BJ (cell line): ENCODE measurements at regions not wholly inside any gene's neighbourhood (a gene's known extent, or its start where the extent isn't known, plus 50 kb on each side); places are given as distances from the start of the nearest gene placed in this dataset.

Source experiments
- CTCF ChIA-PET: fragments of 350-600 bp; formaldehyde crosslinking; extraction: SDS; loops from one replicate; lab custom pipeline; 2021; ENCODE audit warnings: antibody characterized with exemption, inconsistent platforms; lab: Yijun Ruan, JAX
- POLR2A ChIA-PET: fragments of 300-600 bp; sonication (Branson Sonifier 250); formaldehyde crosslinking; extraction: SDS; loops from one replicate; lab custom pipeline; 2021; ENCODE audit warnings: antibody characterized with exemption; lab: Charles Lee
- DNase-seq: peaks from one replicate; pipeline ENCODE4 v3.0.0-alpha.2; 2011; ENCODE audit warnings: low read depth
- H3K27me3 ChIP-seq: 2 replicates; pipeline ENCODE4 v1.6.0; 2011; ENCODE audit warnings: low read length; ENCODE audit not compliant: control insufficient read depth, insufficient read depth
- H3K36me3 ChIP-seq: 2 replicates; pipeline ENCODE4 v1.5.1; 2011; ENCODE audit warnings: low read length; ENCODE audit not compliant: control insufficient read depth, insufficient read depth
- H3K4me3 ChIP-seq: 2 replicates; pipeline ENCODE4 v1.5.1; 2011; ENCODE audit warnings: low read depth, mild to moderate bottlenecking, control low read depth, low read length
- CTCF ChIP-seq: IDR thresholded peaks from 2 replicates; pipeline ENCODE4 v1.5.1; 2011; ENCODE audit warnings: low read depth, mild to moderate bottlenecking, control low read depth, inconsistent platforms, low read length, moderate library complexity; ENCODE audit not compliant: insufficient read depth

DNA sequence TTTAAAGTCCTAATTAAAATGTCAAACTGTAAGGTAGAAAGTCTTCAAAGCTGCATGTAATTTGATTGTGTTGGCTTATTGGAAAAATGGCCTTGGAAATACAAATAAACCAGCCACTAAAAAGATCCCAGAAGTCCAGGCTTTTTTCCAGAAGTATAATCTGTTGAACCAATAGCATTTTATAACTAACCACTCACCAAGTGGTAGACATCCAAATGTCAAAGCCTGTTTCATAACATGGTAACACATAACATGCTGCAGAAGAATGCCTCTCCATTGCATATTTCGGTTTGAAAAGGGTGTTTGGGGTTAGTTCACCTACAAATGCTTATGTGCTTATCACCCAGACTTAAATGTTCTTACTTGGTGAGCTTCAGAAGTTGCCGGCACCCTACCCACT is 183.7 kb upstream of the DIO2 start:
- no peak overlapping the region for H3K4me3 ChIP-seq
- DNase-seq, result peak; percentile 10
- TF ChIP-seq CTCF, result no peak
- no peaks in the 10 kb centered on the region for H3K27me3 ChIP-seq
- ChIA-PET POLR2A (interaction anchor here (0.7 kb wide), 1 partner anchor 8 kb away, joined by 3 read pairs; no protein-coding TSS in a partner anchor), CTCF (interaction anchor here (1.2 to 2.0 kb wide), 3 partner anchors 13 to 182 kb away, joined by 4 to 6 read pairs (median 4); no protein-coding TSS in a partner anchor)
- no peaks in the 10 kb centered on the region for H3K36me3 ChIP-seq

DNA sequence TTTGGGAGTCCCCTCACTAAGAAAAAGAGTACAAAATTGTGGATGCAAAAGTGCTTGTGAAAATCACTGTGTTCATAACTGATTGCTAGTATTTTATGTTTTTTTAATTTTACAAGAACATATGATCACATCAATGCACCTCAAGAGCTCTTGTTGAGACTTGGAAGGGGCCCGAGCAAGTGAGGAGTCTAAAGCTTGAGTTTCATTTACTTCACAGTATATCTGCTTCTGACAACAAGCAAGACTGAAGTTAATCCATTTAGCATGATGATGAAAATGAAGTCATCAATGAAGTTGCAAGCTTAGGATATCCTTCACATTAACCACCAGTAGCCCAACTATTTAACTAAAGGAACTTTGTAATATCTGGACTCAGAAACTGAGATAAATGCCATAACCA is 182.5 kb upstream of the DIO2 start:
- DNase-seq, result no peak
- Histone ChIP-seq H3K27me3 (no peaks in the 10 kb centered on the region), H3K36me3 (no peaks in the 10 kb centered on the region), H3K4me3 (no peak overlapping the region)
- CTCF ChIA-PET, result interaction anchor here (0.6 to 1.2 kb wide), 4 partner anchors 13 to 338 kb away, joined by 3 to 5 read pairs (median 4); no protein-coding TSS in a partner anchor
- TF ChIP-seq CTCF, result no peak
- POLR2A ChIA-PET, result interaction anchor here (0.7 kb wide), 1 partner anchor 37 kb away, joined by 3 read pairs; no protein-coding TSS in a partner anchor

DNA sequence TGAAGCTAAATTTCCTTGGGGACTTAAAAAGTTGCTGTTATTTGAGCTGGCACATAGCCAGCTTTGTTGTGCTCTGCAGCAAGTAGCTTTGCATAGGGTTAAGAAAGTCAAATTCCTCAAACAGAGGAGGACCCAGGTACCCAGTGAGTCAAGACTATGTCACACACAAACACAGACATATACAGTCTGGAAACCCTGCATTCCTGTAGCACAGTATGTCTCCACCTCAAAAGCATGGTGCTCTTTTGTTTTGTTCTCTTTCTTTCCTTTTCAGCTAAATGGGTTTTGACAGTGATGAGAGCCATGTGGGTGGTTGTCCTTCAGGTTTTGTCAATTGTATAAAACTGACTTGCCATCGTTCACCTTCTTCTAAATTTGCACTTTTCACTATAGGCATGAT is 179.6 kb upstream of the DIO2 start:
- Histone ChIP-seq H3K4me3 (no peak overlapping the region), H3K27me3 (no peaks in the 10 kb centered on the region), H3K36me3 (no peaks in the 10 kb centered on the region)
- no peak for DNase-seq
- TF ChIP-seq CTCF, result no peak
- ChIA-PET CTCF (interaction anchor here (0.7 to 1.7 kb wide), 2 partner anchors 177 to 196 kb away, joined by 3 to 4 read pairs; no protein-coding TSS in a partner anchor), POLR2A (no interaction called here)

- no peaks in the 10 kb centered on the region for H3K36me3 ChIP-seq
- CTCF ChIA-PET, result interaction anchor here (1.0 to 1.7 kb wide), 3 partner anchors 175 to 197 kb away, joined by 3 to 5 read pairs (median 4); no protein-coding TSS in a partner anchor
- POLR2A ChIA-PET, result interaction anchor here (0.6 to 1.2 kb wide), 2 partner anchors 73 to 906 kb away, joined by 3 read pairs; no protein-coding TSS in a partner anchor
Measured at GRCh38 chr14:80388980-80389711, 177.8 kb upstream of the DIO2 start.

More at GRCh38 chr14:80388980-80389711, 177.8 kb upstream of the DIO2 start:
- no peak for TF ChIP-seq CTCF
- Histone ChIP-seq H3K27me3 (no peaks in the 10 kb centered on the region), H3K4me3 (no peak overlapping the region)
- peak; percentile 84 for DNase-seq
